ENCODE measurements at regions not wholly inside any gene's neighbourhood (a gene's known extent, or its start where the extent isn't known, plus 50 kb on each side); places are given as distances from the start of the nearest gene placed in this dataset.

DNA sequence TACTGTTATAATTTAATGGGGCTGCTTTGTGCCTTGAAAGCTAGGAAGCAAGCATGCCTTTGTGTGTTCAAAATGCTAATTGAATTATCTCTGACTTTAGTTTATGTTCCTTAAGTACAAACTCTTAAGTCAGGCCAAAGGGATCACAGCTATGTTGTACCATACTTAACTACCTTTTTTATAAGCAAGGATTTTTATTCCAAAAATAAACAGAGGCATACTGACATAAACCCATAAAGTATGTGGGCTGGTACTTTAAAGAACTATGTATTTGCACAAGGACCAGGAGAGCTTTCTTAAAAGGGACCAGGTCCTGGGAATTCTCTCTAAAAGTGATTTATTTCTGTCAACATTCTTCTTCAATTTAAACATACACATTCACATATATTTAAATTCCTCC lies 57.8 kb upstream of the HCCS start:
- DNase-seq (ENCODE audit: low read depth in 2 of 2): no peak

DNA sequence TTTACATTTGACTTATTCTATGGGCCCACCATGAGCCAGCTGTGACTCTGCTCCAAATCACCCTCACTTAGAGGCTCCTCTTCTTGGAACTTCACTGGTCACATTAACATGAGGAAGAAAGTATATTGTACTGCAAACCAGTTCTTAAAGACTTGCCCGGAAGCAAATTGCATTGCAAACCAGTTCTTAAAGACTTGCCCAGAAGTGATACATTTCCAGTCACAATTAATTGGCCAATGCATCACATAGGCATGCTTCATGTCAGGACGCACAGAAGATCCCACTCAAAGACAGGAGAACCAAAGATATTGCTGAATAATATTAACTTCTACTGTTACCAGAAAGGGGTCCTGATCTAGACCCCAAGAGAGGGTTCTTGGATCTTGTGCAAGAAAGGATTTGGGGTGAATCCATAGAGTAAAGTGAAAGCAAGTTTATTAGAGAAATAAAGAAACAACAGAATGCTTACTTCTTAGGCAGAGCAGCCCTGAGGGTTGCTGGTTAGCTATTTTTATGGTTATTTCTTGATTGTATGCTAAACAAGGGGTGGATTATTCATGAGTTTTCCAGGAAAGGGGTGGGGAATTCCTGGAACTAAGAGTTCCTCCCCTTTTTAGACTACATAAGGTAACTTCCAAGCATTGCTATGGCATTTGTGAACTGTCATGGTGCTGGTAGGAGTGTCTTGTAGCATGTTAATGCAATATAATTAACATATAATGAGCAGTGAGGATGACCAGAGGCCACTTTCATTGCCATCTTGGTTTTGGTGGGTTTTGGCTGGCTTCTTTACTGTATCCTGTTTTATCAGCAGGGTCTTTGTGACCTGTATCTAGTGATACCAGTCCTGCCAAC lies 54.6 kb upstream of the HCCS start:
- no peak for DNase-seq (ENCODE audit: low read depth in 2 of 2)

DNA sequence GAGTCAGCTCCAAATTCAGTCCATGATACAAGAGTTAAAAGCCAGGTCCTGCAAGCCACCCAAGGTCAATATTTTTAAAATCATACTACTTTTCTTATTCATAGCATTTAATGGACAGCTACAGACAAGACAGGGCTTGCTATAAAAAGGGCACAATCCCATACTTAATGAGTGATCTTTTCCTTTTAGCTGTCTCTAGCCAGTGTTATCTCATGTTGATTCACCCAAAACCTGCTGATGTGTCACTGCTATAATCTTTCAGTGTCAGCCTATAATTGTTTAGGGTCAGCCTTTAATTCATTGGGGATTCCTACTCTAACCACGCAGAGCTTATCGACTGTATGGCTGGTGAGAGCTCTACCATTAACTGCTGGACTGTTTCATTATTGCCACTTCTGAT lies 51.2 kb upstream of the HCCS start:
- DNase-seq (ENCODE audit: low read depth in 2 of 2): no peak
